ENCODE measurements at regions not wholly inside any gene's neighbourhood (a gene's known extent, or its start where the extent isn't known, plus 50 kb on each side); places are given as distances from the start of the nearest gene placed in this dataset.

- in situ Hi-C loops (cut with MboI; ENCODE audit: low sequenced_read_pairs): no loop called here
These were observed 187.2 kb downstream of the TOMM20 start for GRCh38 chr1:234941321-234942011.

- in situ Hi-C loops (cut with MboI; ENCODE audit: low sequenced_read_pairs): no loop called here
These were observed 187.8 kb downstream of the TOMM20 start for GRCh38 chr1:234940841-234941240.

- in situ Hi-C loops (cut with MboI; ENCODE audit: low sequenced_read_pairs): no loop called here
These were observed 189.7 kb downstream of the TOMM20 start for GRCh38 chr1:234938924-234939323.

- in situ Hi-C loops (cut with MboI; ENCODE audit: low sequenced_read_pairs): no loop called here
These were observed 190.5 kb downstream of the TOMM20 start for GRCh38 chr1:234938135-234938534.

- in situ Hi-C loops (cut with MboI; ENCODE audit: low sequenced_read_pairs): no loop called here
These were observed 191.8 kb downstream of the TOMM20 start for GRCh38 chr1:234936612-234937389.

- in situ Hi-C loops (cut with MboI; ENCODE audit: low sequenced_read_pairs): no loop called here
These were observed 194.0 kb downstream of the TOMM20 start for GRCh38 chr1:234934611-234935033.

- in situ Hi-C loops (cut with MboI; ENCODE audit: low sequenced_read_pairs): no loop called here
These were observed 195.2 kb downstream of the TOMM20 start for GRCh38 chr1:234933475-234933874.

- in situ Hi-C loops (cut with MboI; ENCODE audit: low sequenced_read_pairs): no loop called here
These were observed 195.9 kb downstream of the TOMM20 start for GRCh38 chr1:234932511-234933430.

- in situ Hi-C loops (cut with MboI; ENCODE audit: low sequenced_read_pairs): no loop called here
These were observed 196.5 kb downstream of the TOMM20 start for GRCh38 chr1:234932106-234932505.

- in situ Hi-C loops (cut with MboI; ENCODE audit: low sequenced_read_pairs): no loop called here
These were observed 197.1 kb downstream of the TOMM20 start for GRCh38 chr1:234931404-234931973.

- in situ Hi-C loops (cut with MboI; ENCODE audit: low sequenced_read_pairs): no loop called here
These were observed 199.3 kb downstream of the TOMM20 start for GRCh38 chr1:234929369-234929768.

GRCh38 chr1:234928642-234929041, 200.0 kb downstream of the TOMM20 start:
- in situ Hi-C loops (cut with MboI; ENCODE audit: low sequenced_read_pairs): no loop called here

- in situ Hi-C loops (cut with MboI; ENCODE audit: low sequenced_read_pairs): no loop called here
These were observed 200.5 kb downstream of the TOMM20 start for GRCh38 chr1:234927971-234928640.

GRCh38 chr1:234927312-234927970, 201.2 kb downstream of the TOMM20 start:
- in situ Hi-C loops (cut with MboI; ENCODE audit: low sequenced_read_pairs): no loop called here

- in situ Hi-C loops (cut with MboI; ENCODE audit: low sequenced_read_pairs): no loop called here
These were observed 201.9 kb downstream of the TOMM20 start for GRCh38 chr1:234926559-234927311.

GRCh38 chr1:234926264-234926558, 202.4 kb downstream of the TOMM20 start:
- in situ Hi-C loops (cut with MboI; ENCODE audit: low sequenced_read_pairs): no loop called here

- in situ Hi-C loops (cut with MboI; ENCODE audit: low sequenced_read_pairs): no loop called here
These were observed 203.0 kb downstream of the TOMM20 start for GRCh38 chr1:234925440-234926263.
